K562 (cell line): ENCODE measurements at regions not wholly inside any gene's neighbourhood (a gene's known extent, or its start where the extent isn't known, plus 50 kb on each side); places are given as distances from the start of the nearest gene placed in this dataset.

Experiments used
- BHLHE40 ChIP-seq: IDR thresholded peaks from 2 replicates; pipeline ENCODE4 v1.6.1; 2011; ENCODE audit warnings: low read length, improper control_type of control experiment
- BMI1 ChIP-seq: fragments of 150-350 bp; IDR thresholded peaks from 2 replicates; pipeline ENCODE4 v1.6.1; 2014; ENCODE audit warnings: low read length
- CBX3 ChIP-seq, 2 experiments: IDR thresholded peaks; 1 replicate in 1 of 2; 2 replicates in 1 of 2; pipeline ENCODE4 v1.6.1; 2012; ENCODE audit warnings: inconsistent platforms in 2 of 2, low read length in 2 of 2, borderline replicate concordance in 1 of 2, control low read depth in 1 of 2
- CHCHD3 ChIP-seq: fragments of 250-450 bp; sonication (Bioruptor Pico); IDR thresholded peaks from 2 replicates; pipeline ENCODE4 v2.1.2; 2022; ENCODE audit warnings: mild to moderate bottlenecking
- EGR1 ChIP-seq: fragments of 450-650 bp; conservative IDR thresholded peaks from 2 replicates; pipeline ENCODE4 v1.6.1; 2017; ENCODE audit warnings: mild to moderate bottlenecking
- ELF4 ChIP-seq: fragments of 450-650 bp; formaldehyde crosslinking; IDR thresholded peaks from 2 replicates; pipeline ENCODE4 v1.4.0; 2022; ENCODE audit warnings: missing genetic modification characterization
- ETV6 ChIP-seq, 3 experiments: fragments of 150-350 bp in 1 of 3; sonication (generic) in 1 of 3; formaldehyde crosslinking in 1 of 3; IDR thresholded peaks; 2 replicates each; pipeline versions ENCODE4 v1.6.1 to v1.8.0; 2014 to 2022; ENCODE audit warnings: borderline replicate concordance in 2 of 3, low read depth in 2 of 3, antibody characterized with exemption in 1 of 3, low read length in 1 of 3, mild to moderate bottlenecking in 1 of 3, missing genetic modification reagents in 1 of 3
- FIP1L1 ChIP-seq: fragments of 200-400 bp; formaldehyde crosslinking; IDR thresholded peaks from 2 replicates; pipeline ENCODE4 v1.6.1; 2018; ENCODE audit warnings: mild to moderate bottlenecking, low read depth, low read length; ENCODE audit not compliant: poor library complexity, severe bottlenecking
- FOXJ2 ChIP-seq: fragments of 200-800 bp; sonication (Bioruptor generic); IDR thresholded peaks from 2 replicates; pipeline ENCODE4 v1.6.1; 2016; ENCODE audit warnings: missing genetic modification characterization, missing compliant biosample characterization
- GTF2E2 ChIP-seq: fragments of 200-800 bp; sonication (Bioruptor generic); IDR thresholded peaks from 2 replicates; pipeline ENCODE4 v1.6.1; 2016; ENCODE audit warnings: missing genetic modification characterization, missing compliant biosample characterization
- HNRNPL ChIP-seq: fragments of 200-400 bp; formaldehyde crosslinking; IDR thresholded peaks from 2 replicates; pipeline ENCODE4 v1.6.1; 2017; ENCODE audit warnings: low read depth, mild to moderate bottlenecking, low read length
- KDM5B ChIP-seq: fragments of 200-600 bp; sonication (generic); IDR thresholded peaks from 2 replicates; pipeline ENCODE4 v1.6.1; 2012; ENCODE audit warnings: low read depth, mild to moderate bottlenecking, moderate library complexity, low read length, control low read depth, inconsistent platforms; ENCODE audit not compliant: insufficient replicate concordance
- KLF6 ChIP-seq: fragments of 250-450 bp; sonication (Bioruptor Pico); IDR thresholded peaks from 2 replicates; pipeline ENCODE4 v1.4.0; 2020; ENCODE audit warnings: mild to moderate bottlenecking, moderate library complexity, borderline replicate concordance
- LEF1 ChIP-seq: fragments of 450-650 bp; IDR thresholded peaks from 2 replicates; pipeline ENCODE4 v1.6.1; 2016; ENCODE audit warnings: mild to moderate bottlenecking
- MTA2 ChIP-seq: fragments of 450-650 bp; IDR thresholded peaks from 2 replicates; pipeline ENCODE4 v1.6.1; 2016; ENCODE audit warnings: low read depth
- NFRKB ChIP-seq: fragments of 450-650 bp; IDR thresholded peaks from 2 replicates; pipeline ENCODE4 v1.6.1; 2016; ENCODE audit warnings: low read depth
- PHB2 ChIP-seq: fragments of 450-650 bp; IDR thresholded peaks from 2 replicates; pipeline ENCODE4 v1.6.1; 2017; ENCODE audit warnings: low read depth
- TAF9B ChIP-seq: fragments of 450-650 bp; IDR thresholded peaks from 2 replicates; pipeline ENCODE4 v1.6.1; 2018; ENCODE audit warnings: mild to moderate bottlenecking; ENCODE audit not compliant: partially characterized antibody
- TBL1XR1 ChIP-seq, 2 experiments: IDR thresholded peaks; 2 replicates each; pipeline ENCODE4 v1.6.1; 2012; ENCODE audit warnings: improper control_type of control experiment in 2 of 2, low read length in 2 of 2, mild to moderate bottlenecking in 1 of 2
- ZNF3 ChIP-seq: fragments of 250-450 bp; sonication (Bioruptor Pico); IDR thresholded peaks from 2 replicates; pipeline ENCODE4 v1.5.0; 2021; ENCODE audit warnings: mild to moderate bottlenecking, moderate library complexity
- ZZZ3 ChIP-seq: fragments of 450-650 bp; IDR thresholded peaks from 2 replicates; pipeline ENCODE4 v1.6.1; 2016; ENCODE audit warnings: antibody characterized with exemption, mild to moderate bottlenecking, moderate library complexity
- TF ChIP-seq, protein P1 (sequence below): fragments of 250-450 bp; sonication (Bioruptor Pico); IDR thresholded peaks from 2 replicates; pipeline ENCODE4 v1.8.0; 2021; ENCODE audit warnings: moderate library complexity, mild to moderate bottlenecking, inconsistent platforms
- TF ChIP-seq, protein P2 (sequence below): sonication (generic); formaldehyde crosslinking; IDR thresholded peaks from 2 replicates; pipeline ENCODE4 v1.8.0; 2023; ENCODE audit warnings: mild to moderate bottlenecking, missing genetic modification reagents
- TF ChIP-seq, protein P3 (sequence below): fragments of 450-650 bp; formaldehyde crosslinking; IDR thresholded peaks from 2 replicates; pipeline ENCODE4 v1.4.0; 2022; ENCODE audit warnings: missing genetic modification characterization
- TF ChIP-seq, protein P4 (sequence below): conservative IDR thresholded peaks from 2 replicates; pipeline ENCODE4 v1.6.1; 2011; ENCODE audit warnings: low read depth, mild to moderate bottlenecking, low read length; ENCODE audit not compliant: control insufficient read depth
- TF ChIP-seq, protein P5 (sequence below): fragments of 450-650 bp; IDR thresholded peaks from 2 replicates; pipeline ENCODE4 v1.6.1; 2016; ENCODE audit warnings: borderline replicate concordance

DNA sequence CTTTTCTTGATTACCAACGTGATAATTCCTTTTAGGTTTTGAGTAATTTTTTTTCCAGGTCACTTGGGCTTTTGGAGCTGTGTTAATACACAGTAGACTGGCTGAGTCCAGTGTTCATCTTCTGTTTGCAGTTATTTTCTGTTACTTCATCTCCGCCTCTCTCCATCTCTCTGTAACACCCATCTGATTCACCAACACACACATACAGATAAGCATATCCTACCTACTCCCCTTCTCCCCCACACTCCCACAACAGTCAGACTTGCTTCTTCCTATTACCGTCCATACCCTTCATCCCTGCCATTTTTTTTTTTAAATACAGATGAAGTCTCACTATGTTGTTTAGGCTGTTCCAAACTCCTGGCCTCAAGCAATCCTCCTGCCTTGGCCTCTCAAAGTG lies 72.7 kb upstream of the MANSC4 start (continued):
- no peak for TF ChIP-seq BMI1
- TF ChIP-seq NFRKB = peak; percentile 71; the same call in 1 of the 2 replicates
- TF ChIP-seq MTA2 = peak; percentile 75
- TF ChIP-seq TBL1XR1 (IDR thresholded peaks at IDR 0.05; ENCODE audit: low read length in 2 of 2) = peak in 1 of 2 experiments; percentile 65; a peak in 2 of 4 replicates
- TF ChIP-seq, protein P1, sequence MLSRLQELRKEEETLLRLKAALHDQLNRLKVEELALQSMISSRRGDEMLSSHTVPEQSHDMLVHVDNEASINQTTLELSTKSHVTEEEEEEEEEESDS (CRISPR knock-in tag) = no peak
- TF ChIP-seq ETV6 (IDR thresholded peaks at IDR 0.05; ENCODE audit: borderline replicate concordance in 1 of 2, low read depth in 2 of 2, low read length in 1 of 2) = no peak
- no peak for TF ChIP-seq ETV6 (CRISPR knock-in tag; IDR thresholded peaks at IDR 0.05; ENCODE audit: borderline replicate concordance)
- no peak for TF ChIP-seq FOXJ2 (tag)
- TF ChIP-seq ELF4 (CRISPR knock-in tag) = no peak
- TF ChIP-seq KLF6 (CRISPR knock-in tag) = no peak
- no peak for TF ChIP-seq CHCHD3 (CRISPR knock-in tag)
- TF ChIP-seq BHLHE40 = no peak
- TF ChIP-seq EGR1 = peak; percentile 91
- no peak for TF ChIP-seq CBX3 (IDR thresholded peaks at IDR 0.05; ENCODE audit: borderline replicate concordance in 1 of 2, low read length in 2 of 2)
- no peak for TF ChIP-seq ZZZ3
- TF ChIP-seq ZNF3 = no peak
- TF ChIP-seq HNRNPL = no peak
- TF ChIP-seq LEF1 = peak; percentile 63; the same call in 1 of the 2 replicates
- TF ChIP-seq, protein P2, sequence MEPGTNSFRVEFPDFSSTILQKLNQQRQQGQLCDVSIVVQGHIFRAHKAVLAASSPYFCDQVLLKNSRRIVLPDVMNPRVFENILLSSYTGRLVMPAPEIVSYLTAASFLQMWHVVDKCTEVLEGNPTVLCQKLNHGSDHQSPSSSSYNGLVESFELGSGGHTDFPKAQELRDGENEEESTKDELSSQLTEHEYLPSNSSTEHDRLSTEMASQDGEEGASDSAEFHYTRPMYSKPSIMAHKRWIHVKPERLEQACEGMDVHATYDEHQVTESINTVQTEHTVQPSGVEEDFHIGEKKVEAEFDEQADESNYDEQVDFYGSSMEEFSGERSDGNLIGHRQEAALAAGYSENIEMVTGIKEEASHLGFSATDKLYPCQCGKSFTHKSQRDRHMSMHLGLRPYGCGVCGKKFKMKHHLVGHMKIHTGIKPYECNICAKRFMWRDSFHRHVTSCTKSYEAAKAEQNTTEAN (CRISPR knock-in tag) = no peak
- TF ChIP-seq GTF2E2 (tag) = no peak
- TF ChIP-seq, protein P3, sequence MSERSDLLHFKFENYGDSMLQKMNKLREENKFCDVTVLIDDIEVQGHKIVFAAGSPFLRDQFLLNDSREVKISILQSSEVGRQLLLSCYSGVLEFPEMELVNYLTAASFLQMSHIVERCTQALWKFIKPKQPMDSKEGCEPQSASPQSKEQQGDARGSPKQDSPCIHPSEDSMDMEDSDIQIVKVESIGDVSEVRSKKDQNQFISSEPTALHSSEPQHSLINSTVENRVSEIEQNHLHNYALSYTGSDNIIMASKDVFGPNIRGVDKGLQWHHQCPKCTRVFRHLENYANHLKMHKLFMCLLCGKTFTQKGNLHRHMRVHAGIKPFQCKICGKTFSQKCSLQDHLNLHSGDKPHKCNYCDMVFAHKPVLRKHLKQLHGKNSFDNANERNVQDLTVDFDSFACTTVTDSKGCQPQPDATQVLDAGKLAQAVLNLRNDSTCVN (CRISPR knock-in tag) = no peak
- TF ChIP-seq FIP1L1 = no peak
- TF ChIP-seq PHB2 = peak; percentile 49; the same call in 1 of the 2 replicates
- no peak for TF ChIP-seq KDM5B
- TF ChIP-seq, protein P4, sequence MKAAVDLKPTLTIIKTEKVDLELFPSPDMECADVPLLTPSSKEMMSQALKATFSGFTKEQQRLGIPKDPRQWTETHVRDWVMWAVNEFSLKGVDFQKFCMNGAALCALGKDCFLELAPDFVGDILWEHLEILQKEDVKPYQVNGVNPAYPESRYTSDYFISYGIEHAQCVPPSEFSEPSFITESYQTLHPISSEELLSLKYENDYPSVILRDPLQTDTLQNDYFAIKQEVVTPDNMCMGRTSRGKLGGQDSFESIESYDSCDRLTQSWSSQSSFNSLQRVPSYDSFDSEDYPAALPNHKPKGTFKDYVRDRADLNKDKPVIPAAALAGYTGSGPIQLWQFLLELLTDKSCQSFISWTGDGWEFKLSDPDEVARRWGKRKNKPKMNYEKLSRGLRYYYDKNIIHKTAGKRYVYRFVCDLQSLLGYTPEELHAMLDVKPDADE = no peak
- no peak for TF ChIP-seq TAF9B
- TF ChIP-seq, protein P5, sequence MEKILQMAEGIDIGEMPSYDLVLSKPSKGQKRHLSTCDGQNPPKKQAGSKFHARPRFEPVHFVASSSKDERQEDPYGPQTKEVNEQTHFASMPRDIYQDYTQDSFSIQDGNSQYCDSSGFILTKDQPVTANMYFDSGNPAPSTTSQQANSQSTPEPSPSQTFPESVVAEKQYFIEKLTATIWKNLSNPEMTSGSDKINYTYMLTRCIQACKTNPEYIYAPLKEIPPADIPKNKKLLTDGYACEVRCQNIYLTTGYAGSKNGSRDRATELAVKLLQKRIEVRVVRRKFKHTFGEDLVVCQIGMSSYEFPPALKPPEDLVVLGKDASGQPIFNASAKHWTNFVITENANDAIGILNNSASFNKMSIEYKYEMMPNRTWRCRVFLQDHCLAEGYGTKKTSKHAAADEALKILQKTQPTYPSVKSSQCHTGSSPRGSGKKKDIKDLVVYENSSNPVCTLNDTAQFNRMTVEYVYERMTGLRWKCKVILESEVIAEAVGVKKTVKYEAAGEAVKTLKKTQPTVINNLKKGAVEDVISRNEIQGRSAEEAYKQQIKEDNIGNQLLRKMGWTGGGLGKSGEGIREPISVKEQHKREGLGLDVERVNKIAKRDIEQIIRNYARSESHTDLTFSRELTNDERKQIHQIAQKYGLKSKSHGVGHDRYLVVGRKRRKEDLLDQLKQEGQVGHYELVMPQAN = no peak
